Suprapubic skin (tissue), 4 donors: ENCODE measurements at regions not wholly inside any gene's neighbourhood (a gene's known extent, or its start where the extent isn't known, plus 50 kb on each side); places are given as distances from the start of the nearest gene placed in this dataset.

ENCODE experiments used
- DNase-seq, 2 donors: peaks; one replicate each; pipeline ENCODE4 v3.0.0-alpha.2; 2019; ENCODE audit warnings: low spot score in 2 of 2
- H3K27ac ChIP-seq: fragments of 200-600 bp; sonication (generic); one replicate; pipeline ENCODE4 v1.5.1; 2019
- H3K27me3 ChIP-seq: fragments of 200-600 bp; sonication (generic); one replicate; pipeline ENCODE4 v1.5.1; 2019
- H3K36me3 ChIP-seq: fragments of 200-600 bp; sonication (generic); one replicate; pipeline ENCODE4 v1.5.1; 2019
- H3K4me1 ChIP-seq: fragments of 200-600 bp; sonication (generic); one replicate; pipeline ENCODE4 v1.5.1; 2019
- H3K4me3 ChIP-seq: fragments of 200-600 bp; sonication (generic); one replicate; pipeline ENCODE4 v1.5.1; 2019; ENCODE audit warnings: mild to moderate bottlenecking
- H3K9me3 ChIP-seq: fragments of 200-600 bp; sonication (generic); one replicate; pipeline ENCODE4 v1.5.1; 2019
- EP300 ChIP-seq: sonication (generic); formaldehyde crosslinking; IDR thresholded peaks from one replicate; pipeline ENCODE4 v1.6.1; 2017; ENCODE audit warnings: antibody characterized with exemption
- POLR2A ChIP-seq, 2 donors: fragments of 450-650 bp; IDR thresholded peaks; one replicate each; pipeline ENCODE4 v1.6.1; 2017; ENCODE audit warnings: antibody characterized with exemption in 2 of 2, mild to moderate bottlenecking in 2 of 2, moderate library complexity in 2 of 2
- POLR2AphosphoS5 ChIP-seq, 3 donors: sonication (generic); formaldehyde crosslinking; IDR thresholded peaks; one replicate each; pipeline ENCODE4 v1.6.1; 2017; ENCODE audit warnings: antibody characterized with exemption in 3 of 3
- WGBS: methylation state at CpG from one replicate; pipeline ENCODE4 v1.1.5; 2018; 5-methylcytosine and 5-hydroxymethylcytosine counted together
- TF ChIP-seq, protein P1 (sequence below), 2 donors: fragments of 200-600 bp in 1 of 2; fragments of 450-650 bp in 1 of 2; sonication (generic) in 1 of 2; IDR thresholded peaks; one replicate each; pipeline ENCODE4 v1.5.1; 2016 to 2019; ENCODE audit warnings: antibody characterized with exemption in 2 of 2, mild to moderate bottlenecking in 1 of 2, moderate library complexity in 1 of 2

DNA sequence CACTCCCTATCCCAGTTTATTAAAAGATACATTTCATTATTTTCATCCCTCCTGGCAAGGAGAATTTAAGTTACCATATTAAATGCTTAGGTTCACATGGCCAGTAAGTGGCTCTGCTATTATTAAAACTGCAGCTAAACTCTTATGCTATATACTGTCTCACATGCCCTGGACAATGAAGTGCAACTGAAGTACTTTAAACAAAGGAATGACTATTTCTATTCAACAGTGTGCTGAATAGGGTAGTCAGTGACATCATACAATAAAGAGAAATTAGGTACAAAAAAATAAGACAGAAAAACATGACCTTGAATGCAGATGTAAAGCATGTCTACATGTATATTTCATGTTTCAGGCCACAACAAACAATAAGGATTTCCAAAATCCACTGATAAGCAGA lies 282.6 kb upstream of the SMC2 start:
- Histone ChIP-seq H3K4me3 (no peak overlapping the region), H3K4me1 (no peaks in the 10 kb centered on the region), H3K27ac (no peak overlapping the region), H3K9me3 (no peaks in the 10 kb centered on the region), H3K36me3 (no peaks in the 10 kb centered on the region), H3K27me3 (no peaks in the 10 kb centered on the region)
- DNase-seq: no peak
- TF ChIP-seq POLR2A (IDR thresholded peaks at IDR 0.05): no peak
- TF ChIP-seq, protein P1, sequence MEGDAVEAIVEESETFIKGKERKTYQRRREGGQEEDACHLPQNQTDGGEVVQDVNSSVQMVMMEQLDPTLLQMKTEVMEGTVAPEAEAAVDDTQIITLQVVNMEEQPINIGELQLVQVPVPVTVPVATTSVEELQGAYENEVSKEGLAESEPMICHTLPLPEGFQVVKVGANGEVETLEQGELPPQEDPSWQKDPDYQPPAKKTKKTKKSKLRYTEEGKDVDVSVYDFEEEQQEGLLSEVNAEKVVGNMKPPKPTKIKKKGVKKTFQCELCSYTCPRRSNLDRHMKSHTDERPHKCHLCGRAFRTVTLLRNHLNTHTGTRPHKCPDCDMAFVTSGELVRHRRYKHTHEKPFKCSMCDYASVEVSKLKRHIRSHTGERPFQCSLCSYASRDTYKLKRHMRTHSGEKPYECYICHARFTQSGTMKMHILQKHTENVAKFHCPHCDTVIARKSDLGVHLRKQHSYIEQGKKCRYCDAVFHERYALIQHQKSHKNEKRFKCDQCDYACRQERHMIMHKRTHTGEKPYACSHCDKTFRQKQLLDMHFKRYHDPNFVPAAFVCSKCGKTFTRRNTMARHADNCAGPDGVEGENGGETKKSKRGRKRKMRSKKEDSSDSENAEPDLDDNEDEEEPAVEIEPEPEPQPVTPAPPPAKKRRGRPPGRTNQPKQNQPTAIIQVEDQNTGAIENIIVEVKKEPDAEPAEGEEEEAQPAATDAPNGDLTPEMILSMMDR (IDR thresholded peaks at IDR 0.05): no peak
- no peak for TF ChIP-seq EP300
- no peak for TF ChIP-seq POLR2AphosphoS5 (IDR thresholded peaks at IDR 0.05)

DNA sequence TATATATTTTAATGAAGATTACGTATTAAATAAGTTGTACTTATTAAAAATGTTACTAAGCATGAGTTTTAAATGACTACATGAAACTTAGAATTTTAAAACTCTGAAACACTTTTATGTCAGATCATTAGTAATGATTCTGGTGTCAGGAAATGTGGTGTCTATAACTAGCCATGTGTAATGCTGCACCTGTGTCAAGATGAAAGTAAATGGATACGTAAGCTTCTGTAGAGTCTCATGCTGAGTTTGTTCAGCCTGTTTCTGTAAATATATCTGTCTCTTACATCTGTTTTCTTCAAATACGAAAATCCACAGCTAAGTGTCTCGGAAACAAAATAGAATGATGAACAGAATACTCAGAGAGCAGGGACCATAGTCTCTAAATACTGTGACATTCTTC lies 278.0 kb upstream of the SMC2 start:
- Histone ChIP-seq H3K27ac (no peak overlapping the region), H3K36me3 (no peaks in the 10 kb centered on the region), H3K4me3 (no peak overlapping the region), H3K4me1 (no peaks in the 10 kb centered on the region), H3K27me3 (no peaks in the 10 kb centered on the region), H3K9me3 (no peaks in the 10 kb centered on the region)
- no peak for DNase-seq
- TF ChIP-seq POLR2AphosphoS5 (IDR thresholded peaks at IDR 0.05) (no peak), POLR2A (IDR thresholded peaks at IDR 0.05) (no peak), EP300 (no peak)
- TF ChIP-seq, protein P1 (IDR thresholded peaks at IDR 0.05): no peak
- 80% methylated on average over 4 of the region's 4 CpGs for WGBS

DNA sequence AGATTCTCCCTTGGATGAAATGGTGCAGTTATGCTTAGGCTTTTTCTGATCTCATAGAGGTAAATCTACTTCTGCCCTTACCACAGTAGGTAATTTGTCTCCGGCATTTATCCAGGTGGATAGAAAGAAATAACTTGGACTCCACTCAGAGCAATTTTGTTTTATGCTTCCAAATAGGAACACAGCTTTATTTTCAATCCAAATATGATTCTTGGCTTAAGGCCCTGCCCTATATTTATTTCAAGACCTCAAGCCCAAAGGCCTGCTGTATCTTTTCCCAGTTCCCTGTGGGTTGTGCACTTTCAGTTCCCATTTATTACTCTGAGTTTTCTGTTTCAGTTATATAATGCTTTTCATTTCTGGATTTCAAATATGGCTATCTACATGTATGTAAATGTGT lies 274.2 kb upstream of the SMC2 start:
- H3K27ac ChIP-seq: no peak overlapping the region
- H3K36me3 ChIP-seq: no peaks in the 10 kb centered on the region
- H3K27me3 ChIP-seq: no peaks in the 10 kb centered on the region
- TF ChIP-seq POLR2AphosphoS5 (IDR thresholded peaks at IDR 0.05): no peak
- TF ChIP-seq, protein P1 (IDR thresholded peaks at IDR 0.05): no peak
- TF ChIP-seq EP300: no peak
- no peak for TF ChIP-seq POLR2A (IDR thresholded peaks at IDR 0.05)
- H3K4me1 ChIP-seq: no peaks in the 10 kb centered on the region
- no peak for DNase-seq
- no peaks in the 10 kb centered on the region for H3K9me3 ChIP-seq
- no peak overlapping the region for H3K4me3 ChIP-seq
- 64% methylated on average over 1 of the region's 1 CpG for WGBS

DNA sequence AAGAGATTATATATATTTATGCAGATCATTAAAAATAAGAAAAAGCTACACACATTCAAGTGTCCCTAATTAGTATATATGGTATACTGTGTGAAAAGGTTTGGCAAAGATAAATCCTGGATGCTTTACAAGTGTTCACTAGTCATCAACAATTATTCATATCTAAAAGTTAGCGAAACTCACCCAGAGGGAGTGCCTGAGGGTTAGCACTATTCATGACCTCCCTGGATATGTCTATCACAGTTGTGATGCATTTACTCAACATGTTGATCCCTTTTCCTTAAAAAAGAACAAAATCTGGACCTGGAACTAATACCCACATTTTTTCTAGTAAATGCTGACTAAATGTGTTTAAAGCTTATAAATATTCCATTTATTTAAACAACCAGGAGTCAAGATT lies 273.0 kb upstream of the SMC2 start:
- Histone ChIP-seq H3K9me3 (no peaks in the 10 kb centered on the region), H3K27ac (no peak overlapping the region), H3K4me3 (no peak overlapping the region), H3K4me1 (no peaks in the 10 kb centered on the region), H3K27me3 (no peaks in the 10 kb centered on the region), H3K36me3 (no peaks in the 10 kb centered on the region)
- DNase-seq: no peak
- TF ChIP-seq POLR2A (IDR thresholded peaks at IDR 0.05) (no peak), EP300 (no peak), POLR2AphosphoS5 (IDR thresholded peaks at IDR 0.05) (no peak)
- TF ChIP-seq, protein P1 (IDR thresholded peaks at IDR 0.05): no peak
- WGBS: 67% methylated on average over 1 of the region's 1 CpG

DNA sequence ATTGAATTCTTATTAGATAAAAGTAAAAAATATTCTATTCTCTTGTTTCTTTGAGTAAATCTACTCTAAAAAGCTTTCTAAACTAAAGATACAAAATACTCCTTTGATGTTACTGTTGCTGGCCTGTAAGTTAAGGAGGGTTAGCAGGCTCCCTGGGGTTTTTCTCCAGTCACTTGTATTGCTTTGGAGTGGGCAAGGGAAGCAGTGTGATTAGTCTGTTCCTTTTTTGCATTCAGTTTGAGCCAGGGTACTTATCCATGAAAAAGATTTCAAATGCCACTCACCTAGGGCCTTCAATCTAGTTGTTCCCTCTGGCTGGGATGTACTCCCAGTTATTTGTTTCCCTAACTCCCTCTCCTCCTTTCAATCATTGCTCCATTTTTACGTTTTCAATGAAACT lies 256.2 kb upstream of the SMC2 start:
- Histone ChIP-seq H3K36me3 (no peaks in the 10 kb centered on the region), H3K4me3 (no peak overlapping the region), H3K9me3 (no peaks in the 10 kb centered on the region), H3K27ac (no peak overlapping the region), H3K27me3 (no peaks in the 10 kb centered on the region), H3K4me1 (no peaks in the 10 kb centered on the region)
- no peak for DNase-seq
- TF ChIP-seq POLR2AphosphoS5 (IDR thresholded peaks at IDR 0.05): no peak
- TF ChIP-seq EP300: no peak
- no peak for TF ChIP-seq POLR2A (IDR thresholded peaks at IDR 0.05)
- TF ChIP-seq, protein P1 (IDR thresholded peaks at IDR 0.05): no peak
- WGBS: 43% methylated on average over 1 of the region's 1 CpG
